Transverse colon (tissue), 4 donors: ENCODE measurements at regions not wholly inside any gene's neighbourhood (a gene's known extent, or its start where the extent isn't known, plus 50 kb on each side); places are given as distances from the start of the nearest gene placed in this dataset.

Experiments used
- POLR2A ChIP-seq: fragments of 450-650 bp; IDR thresholded peaks from one replicate; pipeline ENCODE4 v1.6.1; 2016; ENCODE audit warnings: antibody characterized with exemption, mild to moderate bottlenecking, moderate library complexity
- POLR2AphosphoS5 ChIP-seq, 3 donors: sonication (generic); formaldehyde crosslinking; IDR thresholded peaks; one replicate each; pipeline ENCODE4 v1.6.1; 2016; ENCODE audit warnings: antibody characterized with exemption in 3 of 3
- TF ChIP-seq, protein P1 (sequence below), 5 experiments: fragments of 200-600 bp in 3 of 5; fragments of 450-650 bp in 2 of 5; sonication (generic) in 3 of 5; IDR thresholded peaks; 1 replicate in 2 of 5; 2 replicates in 3 of 5; pipeline ENCODE4 v1.5.1; 2016 to 2017; ENCODE audit warnings: antibody characterized with exemption in 5 of 5, inconsistent platforms in 3 of 5, mild to moderate bottlenecking in 2 of 5, moderate library complexity in 1 of 5

DNA sequence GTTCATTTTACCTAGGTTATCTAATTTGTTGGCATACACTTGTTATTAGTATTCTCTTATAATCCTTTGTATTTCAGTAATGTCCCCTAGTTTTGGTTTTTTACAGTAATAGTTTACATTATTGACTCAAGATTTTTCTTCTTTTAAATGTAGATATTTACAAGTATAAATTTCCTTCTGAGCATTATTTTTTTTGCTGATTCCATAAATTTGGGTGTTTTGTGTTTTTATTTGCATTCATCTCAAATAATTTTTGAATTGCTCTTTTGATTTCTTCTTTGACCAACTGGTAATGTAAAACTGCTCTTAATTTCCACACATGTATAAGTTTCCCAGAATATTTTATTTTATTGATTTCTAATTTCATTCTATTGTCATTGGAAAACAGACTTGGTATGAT, 68.1 kb downstream of the ESM1 start:
- no peak for TF ChIP-seq POLR2A
- TF ChIP-seq, protein P1, sequence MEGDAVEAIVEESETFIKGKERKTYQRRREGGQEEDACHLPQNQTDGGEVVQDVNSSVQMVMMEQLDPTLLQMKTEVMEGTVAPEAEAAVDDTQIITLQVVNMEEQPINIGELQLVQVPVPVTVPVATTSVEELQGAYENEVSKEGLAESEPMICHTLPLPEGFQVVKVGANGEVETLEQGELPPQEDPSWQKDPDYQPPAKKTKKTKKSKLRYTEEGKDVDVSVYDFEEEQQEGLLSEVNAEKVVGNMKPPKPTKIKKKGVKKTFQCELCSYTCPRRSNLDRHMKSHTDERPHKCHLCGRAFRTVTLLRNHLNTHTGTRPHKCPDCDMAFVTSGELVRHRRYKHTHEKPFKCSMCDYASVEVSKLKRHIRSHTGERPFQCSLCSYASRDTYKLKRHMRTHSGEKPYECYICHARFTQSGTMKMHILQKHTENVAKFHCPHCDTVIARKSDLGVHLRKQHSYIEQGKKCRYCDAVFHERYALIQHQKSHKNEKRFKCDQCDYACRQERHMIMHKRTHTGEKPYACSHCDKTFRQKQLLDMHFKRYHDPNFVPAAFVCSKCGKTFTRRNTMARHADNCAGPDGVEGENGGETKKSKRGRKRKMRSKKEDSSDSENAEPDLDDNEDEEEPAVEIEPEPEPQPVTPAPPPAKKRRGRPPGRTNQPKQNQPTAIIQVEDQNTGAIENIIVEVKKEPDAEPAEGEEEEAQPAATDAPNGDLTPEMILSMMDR (IDR thresholded peaks at IDR 0.05), result no peak
- no peak for TF ChIP-seq POLR2AphosphoS5 (IDR thresholded peaks at IDR 0.05)
